Fibroblast of villous mesenchyme (primary cell): ENCODE measurements at regions not wholly inside any gene's neighbourhood (a gene's known extent, or its start where the extent isn't known, plus 50 kb on each side); places are given as distances from the start of the nearest gene placed in this dataset.

ENCODE experiments used
- DNase-seq: peaks from one replicate; pipeline ENCODE4 v3.0.0-alpha.2; 2010; ENCODE audit warnings: low read depth
- H3K4me3 ChIP-seq: 2 replicates; pipeline ENCODE4 v1.5.1; 2011; ENCODE audit warnings: low read depth, mild to moderate bottlenecking, low read length
- TF ChIP-seq, protein P1 (sequence below): IDR thresholded peaks from 2 replicates; pipeline ENCODE4 v1.5.1; 2012; ENCODE audit warnings: low read depth, mild to moderate bottlenecking, low read length; ENCODE audit not compliant: insufficient read depth

GRCh38 chr13:44117816-44118215, 238.1 kb downstream of the LACC1 start:
- DNase-seq = no peak
- H3K4me3 ChIP-seq = no peak overlapping the region
- TF ChIP-seq, protein P1, sequence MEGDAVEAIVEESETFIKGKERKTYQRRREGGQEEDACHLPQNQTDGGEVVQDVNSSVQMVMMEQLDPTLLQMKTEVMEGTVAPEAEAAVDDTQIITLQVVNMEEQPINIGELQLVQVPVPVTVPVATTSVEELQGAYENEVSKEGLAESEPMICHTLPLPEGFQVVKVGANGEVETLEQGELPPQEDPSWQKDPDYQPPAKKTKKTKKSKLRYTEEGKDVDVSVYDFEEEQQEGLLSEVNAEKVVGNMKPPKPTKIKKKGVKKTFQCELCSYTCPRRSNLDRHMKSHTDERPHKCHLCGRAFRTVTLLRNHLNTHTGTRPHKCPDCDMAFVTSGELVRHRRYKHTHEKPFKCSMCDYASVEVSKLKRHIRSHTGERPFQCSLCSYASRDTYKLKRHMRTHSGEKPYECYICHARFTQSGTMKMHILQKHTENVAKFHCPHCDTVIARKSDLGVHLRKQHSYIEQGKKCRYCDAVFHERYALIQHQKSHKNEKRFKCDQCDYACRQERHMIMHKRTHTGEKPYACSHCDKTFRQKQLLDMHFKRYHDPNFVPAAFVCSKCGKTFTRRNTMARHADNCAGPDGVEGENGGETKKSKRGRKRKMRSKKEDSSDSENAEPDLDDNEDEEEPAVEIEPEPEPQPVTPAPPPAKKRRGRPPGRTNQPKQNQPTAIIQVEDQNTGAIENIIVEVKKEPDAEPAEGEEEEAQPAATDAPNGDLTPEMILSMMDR = no peak

GRCh38 chr13:44118881-44119280, 239.2 kb downstream of the LACC1 start:
- TF ChIP-seq, protein P1 = no peak
- DNase-seq = no peak
- no peak overlapping the region for H3K4me3 ChIP-seq

- TF ChIP-seq, protein P1 = no peak
- DNase-seq = no peak
- no peak overlapping the region for H3K4me3 ChIP-seq
Observed at GRCh38 chr13:44120043-44120442, 240.3 kb downstream of the LACC1 start.

DNA sequence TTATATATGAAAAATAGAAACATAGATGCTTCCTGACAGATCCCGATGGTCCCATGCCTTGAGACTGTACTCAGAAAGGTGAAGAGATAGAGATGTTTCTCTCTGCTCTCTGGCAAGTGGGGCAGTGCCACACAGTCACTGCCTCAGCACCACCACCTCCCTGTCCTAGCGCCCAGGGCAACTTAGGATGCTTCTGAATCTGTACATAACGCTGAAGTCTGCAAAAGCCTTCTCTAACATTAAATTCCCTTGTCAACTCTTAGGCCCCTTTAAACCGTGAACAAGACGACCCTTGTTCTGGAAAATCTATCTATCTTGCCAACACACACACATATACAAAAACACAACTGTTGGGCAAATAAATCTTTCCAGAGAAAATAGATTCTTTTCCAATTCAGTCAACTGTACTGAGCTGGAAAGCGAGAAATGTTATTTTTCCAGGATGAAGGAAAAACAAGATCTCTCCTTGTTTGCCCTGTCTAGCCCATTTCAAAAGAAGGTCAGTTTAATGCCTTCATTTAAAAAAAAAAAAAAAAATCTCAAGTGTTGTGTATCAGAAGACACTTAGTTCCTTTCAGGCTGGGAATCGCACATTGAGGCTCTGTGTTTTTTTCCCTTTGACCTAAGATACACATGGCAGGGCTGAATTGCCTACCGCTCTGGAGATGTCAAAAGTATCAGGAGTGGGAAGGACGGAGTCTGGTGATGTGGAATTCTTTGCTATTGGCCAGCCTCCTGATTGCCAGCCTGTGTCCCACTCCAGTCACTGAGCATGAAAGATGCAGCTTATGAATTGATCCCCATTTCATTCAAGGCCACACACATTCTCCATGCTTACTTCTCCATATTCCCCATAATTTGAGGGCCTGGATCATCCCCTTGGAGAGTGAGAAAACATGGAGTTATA, 241.4 kb downstream of the LACC1 start:
- DNase-seq = no peak
- TF ChIP-seq, protein P1 = no peak
- H3K4me3 ChIP-seq = no peak overlapping the region

DNA sequence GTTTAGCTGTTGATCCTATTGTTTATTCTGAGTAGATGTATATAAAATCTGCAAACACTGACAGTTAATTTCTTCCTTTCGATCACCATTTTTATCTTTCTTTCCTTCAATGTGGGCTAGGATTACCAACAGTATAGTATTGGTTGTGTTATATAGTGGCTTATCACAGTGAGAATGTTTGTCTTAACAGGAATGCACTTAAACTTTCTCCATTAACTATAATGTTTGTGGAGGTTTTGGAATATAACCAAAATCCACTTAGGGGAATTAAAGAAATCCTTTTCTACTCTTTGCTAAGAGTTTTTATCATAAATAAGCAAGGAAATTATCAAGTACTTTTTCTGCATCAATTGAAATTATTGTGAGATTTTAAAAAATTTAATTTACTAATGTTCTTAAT, 244.6 kb downstream of the LACC1 start:
- TF ChIP-seq, protein P1 = no peak
- no peak for DNase-seq
- H3K4me3 ChIP-seq = no peak overlapping the region

- H3K4me3 ChIP-seq = no peak overlapping the region
- no peak for DNase-seq
- TF ChIP-seq, protein P1 = no peak
Observed at GRCh38 chr13:44125943-44126469, 246.3 kb downstream of the LACC1 start.
